GM18505 (cell line): ENCODE measurements at regions not wholly inside any gene's neighbourhood (a gene's known extent, or its start where the extent isn't known, plus 50 kb on each side); places are given as distances from the start of the nearest gene placed in this dataset.

Source experiments
- ATAC-seq: cut with Tn5 transposase; IDR thresholded peaks from one replicate; pipeline ENCODE4 v1.9.1; 2021; ENCODE audit not compliant: unreplicated experiment
- POLR2A ChIP-seq: IDR thresholded peaks from 4 replicates; pipeline ENCODE4 v1.6.1; 2011; ENCODE audit warnings: borderline replicate concordance; ENCODE audit not compliant: insufficient read depth, insufficient read length; ENCODE audit errors: extremely low read depth

DNA sequence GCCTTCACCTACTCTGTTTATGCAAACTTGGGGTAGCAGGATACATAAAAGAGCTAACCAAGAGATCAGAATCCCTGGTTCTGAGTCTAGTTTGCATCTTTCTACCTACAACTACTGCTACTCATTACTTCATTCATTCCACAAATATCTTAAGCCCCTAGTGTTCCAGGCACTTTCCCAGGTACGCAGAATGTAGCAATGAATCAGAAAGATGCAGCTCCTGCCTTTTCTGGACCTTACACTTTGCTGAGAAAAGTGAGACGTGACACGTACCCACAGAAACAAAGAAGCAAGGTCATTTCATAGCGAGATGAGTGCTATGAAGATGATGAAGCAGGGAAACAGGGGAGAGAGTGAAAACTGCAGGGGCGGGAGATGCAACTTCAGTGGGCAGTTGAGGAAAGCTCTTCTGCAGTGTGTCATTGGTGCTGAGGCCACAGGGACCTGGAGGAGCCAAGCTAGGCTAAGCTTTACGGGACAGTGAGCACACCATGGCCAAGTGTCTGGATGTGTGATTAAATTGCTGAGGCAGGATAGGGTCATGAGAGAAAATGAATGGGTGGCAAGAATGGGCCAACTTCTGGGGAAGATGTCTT is 167.9 kb downstream of the TNFSF18 start:
- TF ChIP-seq POLR2A, result no peak
- no peak for ATAC-seq

DNA sequence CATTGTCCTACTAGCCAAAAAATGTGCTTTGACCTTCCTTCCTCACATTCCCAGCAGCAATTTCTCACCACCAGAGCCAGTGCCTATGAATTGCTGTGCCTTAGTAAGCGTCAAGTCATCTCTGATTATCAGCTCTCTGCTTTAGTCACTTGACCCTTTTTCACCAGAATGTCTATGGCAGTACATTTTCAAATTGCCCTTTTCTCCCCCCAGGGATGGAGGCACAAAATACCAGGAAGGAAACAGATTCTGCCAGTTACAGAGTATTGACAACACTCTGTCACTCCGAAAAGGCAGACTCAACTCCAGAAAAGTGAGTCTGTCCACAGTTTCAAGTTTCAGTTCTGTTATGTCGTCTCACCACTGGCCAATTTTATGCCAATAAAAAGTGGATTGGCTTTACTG is 167.4 kb downstream of the TNFSF18 start:
- no peak for TF ChIP-seq POLR2A
- ATAC-seq, result peak; percentile 48

DNA sequence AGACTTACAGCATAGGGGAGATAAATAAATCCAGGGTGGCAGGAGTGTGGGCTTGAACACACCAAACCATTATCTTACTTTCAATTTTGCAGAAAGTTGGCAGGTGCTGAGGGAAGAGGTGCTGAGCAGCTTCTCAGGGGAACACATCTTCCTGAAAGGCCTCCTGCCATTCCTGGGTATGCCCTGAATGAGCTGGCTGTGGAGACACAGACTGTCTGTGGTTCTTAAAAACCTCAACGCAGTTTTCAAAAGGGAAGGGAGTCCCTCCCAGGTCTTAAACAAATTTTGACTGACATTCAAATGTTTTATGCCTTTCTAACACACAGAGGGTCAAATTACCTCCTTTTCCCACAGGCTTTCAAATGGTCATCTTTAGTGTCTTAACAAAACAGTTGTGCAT is 166.9 kb downstream of the TNFSF18 start:
- peak; percentile 24 for ATAC-seq
- TF ChIP-seq POLR2A, result no peak

- TF ChIP-seq POLR2A, result no peak
Measured at GRCh38 chr1:172885411-172885810, 165.3 kb downstream of the TNFSF18 start.

GRCh38 chr1:172885971-172886370 is 164.8 kb downstream of the TNFSF18 start:
- ATAC-seq, result no peak
- TF ChIP-seq POLR2A, result no peak

More at GRCh38 chr1:172885411-172885810, 165.3 kb downstream of the TNFSF18 start:
- ATAC-seq, result no peak

DNA sequence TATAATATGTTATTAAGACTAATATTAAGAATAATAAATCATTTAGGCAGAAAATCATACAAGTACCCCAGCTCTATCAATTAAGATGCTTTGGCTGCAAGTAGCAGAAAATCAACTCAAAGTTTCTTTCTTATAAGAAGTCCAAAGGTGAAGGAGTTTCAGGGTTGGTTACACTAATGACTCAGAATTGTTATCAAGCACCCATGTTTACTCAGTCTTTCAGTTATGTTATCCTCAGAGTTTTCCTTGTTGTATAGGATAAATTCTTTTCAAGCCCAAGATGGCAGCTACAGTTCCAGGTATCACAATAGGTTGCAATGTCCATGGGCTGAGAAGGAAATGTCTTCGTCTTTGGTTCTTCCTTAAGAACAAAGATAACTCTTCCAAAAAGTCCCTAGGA is 163.6 kb downstream of the TNFSF18 start:
- TF ChIP-seq POLR2A, result no peak
- no peak for ATAC-seq

- ATAC-seq, result no peak
- TF ChIP-seq POLR2A, result no peak
Measured at GRCh38 chr1:172893146-172893841, 157.4 kb downstream of the TNFSF18 start.

DNA sequence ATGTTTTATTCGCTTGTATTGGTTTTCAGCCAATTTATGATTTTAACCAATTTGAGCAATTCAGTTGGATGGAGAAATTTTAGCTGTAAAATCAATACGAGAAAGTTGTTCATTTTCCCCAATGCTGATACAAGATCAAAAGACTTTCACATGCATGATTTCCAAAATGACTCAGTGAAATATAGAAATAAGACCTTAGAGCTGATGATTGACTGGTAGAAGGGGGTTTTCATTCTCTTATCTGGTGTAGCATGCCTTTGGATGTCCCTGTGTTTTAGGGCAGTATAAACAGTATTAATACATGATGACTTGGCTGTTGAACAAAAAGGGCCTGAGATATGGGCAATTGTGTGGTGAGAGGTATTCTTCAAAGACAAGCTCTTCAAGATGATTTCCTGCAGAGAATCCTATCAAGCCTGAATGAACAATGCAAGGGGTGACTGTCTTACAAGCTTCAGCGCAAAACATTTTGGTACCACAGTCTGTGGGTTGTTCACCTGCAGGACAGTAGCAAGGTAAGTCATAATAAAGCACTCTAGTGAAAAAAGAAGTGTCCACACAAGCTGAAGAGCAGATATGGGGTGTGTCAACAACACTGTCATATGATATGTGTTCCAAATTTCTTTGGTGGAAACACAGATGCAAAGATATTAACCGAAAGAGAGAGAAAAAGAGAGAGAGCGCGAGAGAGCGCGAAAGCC is 156.2 kb downstream of the TNFSF18 start:
- no peak for ATAC-seq
- no peak for TF ChIP-seq POLR2A

DNA sequence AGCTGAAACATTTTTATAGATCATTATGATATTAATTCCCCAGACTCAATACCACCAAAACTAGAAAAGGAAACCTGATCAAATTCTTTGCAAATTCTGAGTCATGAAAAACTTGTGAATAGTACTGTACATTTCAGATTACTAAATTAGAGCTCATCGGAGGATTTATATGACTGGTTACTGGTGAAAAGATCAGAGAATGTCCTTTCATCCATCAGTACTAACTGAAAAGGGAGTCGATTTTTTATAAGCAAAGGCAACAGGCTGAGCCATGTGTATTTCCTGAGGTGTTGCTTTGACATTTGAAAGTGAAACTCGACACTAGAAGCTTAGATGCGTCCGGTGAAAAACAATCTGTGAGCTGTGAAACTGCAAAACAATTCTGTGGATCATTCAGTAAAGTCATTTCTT is 155.7 kb downstream of the TNFSF18 start:
- ATAC-seq, result peak; percentile 73
- no peak for TF ChIP-seq POLR2A

GRCh38 chr1:172895761-172896160 is 155.0 kb downstream of the TNFSF18 start:
- no peak for TF ChIP-seq POLR2A
- ATAC-seq, result no peak

DNA sequence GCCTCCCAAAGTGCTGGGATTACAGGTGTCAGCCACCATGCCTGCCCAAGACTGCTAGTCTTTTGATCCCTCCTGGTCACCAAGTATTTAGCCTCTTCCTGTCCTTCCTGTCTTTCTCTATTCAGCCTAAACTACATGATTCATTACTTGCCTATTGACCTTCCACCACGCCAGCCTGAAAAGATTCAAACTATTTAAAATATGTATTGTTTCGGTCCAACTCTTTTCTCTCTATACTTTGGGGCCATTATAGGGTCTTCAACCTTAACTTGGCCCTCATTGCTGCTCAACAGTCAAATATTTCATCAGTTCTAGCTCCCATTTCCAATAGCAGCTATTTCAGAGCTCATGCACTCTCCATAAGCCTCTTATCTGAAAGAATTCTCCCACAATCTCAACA is 153.0 kb downstream of the TNFSF18 start:
- TF ChIP-seq POLR2A, result no peak
- ATAC-seq, result no peak

DNA sequence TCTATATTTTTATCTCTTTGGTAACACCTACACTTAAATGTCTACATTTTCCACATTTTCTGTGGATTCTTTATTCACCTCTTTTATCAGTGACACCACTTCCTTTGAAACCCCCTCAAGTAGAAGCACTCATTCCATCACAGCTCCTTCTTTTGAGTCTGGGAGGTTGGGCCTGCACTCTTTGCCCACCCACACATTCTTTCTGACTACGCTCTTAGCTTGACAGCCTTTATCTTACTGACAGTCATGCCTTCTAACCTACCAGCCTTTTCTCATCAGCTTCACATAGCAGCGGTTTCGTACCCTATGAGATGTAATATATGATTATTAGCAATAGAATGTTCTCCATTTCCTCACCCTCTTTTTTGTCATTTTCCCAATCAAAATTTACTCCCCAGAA is 151.9 kb downstream of the TNFSF18 start:
- no peak for TF ChIP-seq POLR2A
- no peak for ATAC-seq

- no peak for ATAC-seq
- TF ChIP-seq POLR2A, result no peak
Measured at GRCh38 chr1:172900376-172900997, 150.3 kb downstream of the TNFSF18 start.
